H1 (cell line): ENCODE measurements at regions not wholly inside any gene's neighbourhood (a gene's known extent, or its start where the extent isn't known, plus 50 kb on each side); places are given as distances from the start of the nearest gene placed in this dataset.

ENCODE experiments used
- CREB1 ChIP-seq: IDR thresholded peaks from 2 replicates; pipeline ENCODE4 v1.6.1; 2012; ENCODE audit warnings: inconsistent platforms
- EP300 ChIP-seq, 2 experiments: IDR thresholded peaks; 1 replicate in 1 of 2; 2 replicates in 1 of 2; pipeline ENCODE4 v1.6.1; 2011 to 2012; ENCODE audit warnings: low read depth in 2 of 2, low read length in 2 of 2, mild to moderate bottlenecking in 2 of 2, borderline replicate concordance in 1 of 2, inconsistent platforms in 1 of 2, moderate library complexity in 1 of 2
- HDAC6 ChIP-seq: IDR thresholded peaks from one replicate; pipeline ENCODE4 v1.7.1; 2012; ENCODE audit warnings: low read depth, mild to moderate bottlenecking, inconsistent platforms, low read length, moderate library complexity
- NRF1 ChIP-seq: IDR thresholded peaks from 2 replicates; pipeline ENCODE4 v1.6.1; 2011; ENCODE audit warnings: mild to moderate bottlenecking, low read depth, low read length, improper control_type of control experiment
- PHF8 ChIP-seq: fragments of 200-600 bp; sonication (generic); conservative IDR thresholded peaks from 2 replicates; pipeline ENCODE4 v1.7.1; 2012; ENCODE audit warnings: low read depth, mild to moderate bottlenecking, inconsistent platforms, low read length, moderate library complexity
- POLR2A ChIP-seq, 2 experiments: IDR thresholded peaks; 1 replicate in 1 of 2; 2 replicates in 1 of 2; pipeline ENCODE4 v1.6.1; 2011; ENCODE audit warnings: low read depth in 2 of 2, low read length in 2 of 2, mild to moderate bottlenecking in 2 of 2; ENCODE audit errors: control extremely low read depth in 1 of 2
- SIRT6 ChIP-seq: IDR thresholded peaks from one replicate; pipeline ENCODE4 v1.7.1; 2012; ENCODE audit warnings: low read length, inconsistent platforms
- TAF1 ChIP-seq: IDR thresholded peaks from 2 replicates; pipeline ENCODE4 v1.6.1; 2011; ENCODE audit warnings: mild to moderate bottlenecking, low read depth, low read length
- TF ChIP-seq, protein P1 (sequence below), 3 experiments: IDR thresholded peaks; 1 replicate in 2 of 3; 2 replicates in 1 of 3; pipeline versions ENCODE4 v1.5.1 to v1.6.1; 2011; ENCODE audit warnings: low read length in 3 of 3, mild to moderate bottlenecking in 3 of 3, inconsistent platforms in 2 of 3, low read depth in 1 of 3, moderate library complexity in 1 of 3; ENCODE audit not compliant: insufficient read depth in 1 of 3; ENCODE audit errors: control extremely low read depth in 1 of 3
- TF ChIP-seq, protein P2 (sequence below): IDR thresholded peaks from 2 replicates; pipeline ENCODE4 v1.6.1; 2011; ENCODE audit warnings: low read length, improper control_type of control experiment

DNA sequence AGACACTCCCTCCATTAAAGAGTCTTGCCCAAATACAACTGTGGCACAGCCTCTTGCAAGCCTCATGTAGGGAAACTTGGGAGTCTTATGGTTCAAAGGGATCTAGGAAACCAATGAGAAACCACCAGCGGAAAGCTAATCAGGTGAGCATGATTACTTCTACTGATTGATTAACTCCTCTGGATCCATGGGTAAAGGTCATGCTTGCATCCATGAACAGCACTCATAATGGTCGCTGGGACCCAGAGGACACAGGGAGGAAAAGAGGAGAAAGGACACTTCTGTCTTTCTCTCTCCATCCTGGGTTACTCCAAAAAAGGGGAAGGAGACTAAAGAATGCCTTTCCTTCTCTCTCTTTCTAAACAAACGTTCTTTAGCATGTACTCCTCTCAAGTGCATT, 1397.2 kb downstream of the LRFN5 start:
- TF ChIP-seq, protein P1, sequence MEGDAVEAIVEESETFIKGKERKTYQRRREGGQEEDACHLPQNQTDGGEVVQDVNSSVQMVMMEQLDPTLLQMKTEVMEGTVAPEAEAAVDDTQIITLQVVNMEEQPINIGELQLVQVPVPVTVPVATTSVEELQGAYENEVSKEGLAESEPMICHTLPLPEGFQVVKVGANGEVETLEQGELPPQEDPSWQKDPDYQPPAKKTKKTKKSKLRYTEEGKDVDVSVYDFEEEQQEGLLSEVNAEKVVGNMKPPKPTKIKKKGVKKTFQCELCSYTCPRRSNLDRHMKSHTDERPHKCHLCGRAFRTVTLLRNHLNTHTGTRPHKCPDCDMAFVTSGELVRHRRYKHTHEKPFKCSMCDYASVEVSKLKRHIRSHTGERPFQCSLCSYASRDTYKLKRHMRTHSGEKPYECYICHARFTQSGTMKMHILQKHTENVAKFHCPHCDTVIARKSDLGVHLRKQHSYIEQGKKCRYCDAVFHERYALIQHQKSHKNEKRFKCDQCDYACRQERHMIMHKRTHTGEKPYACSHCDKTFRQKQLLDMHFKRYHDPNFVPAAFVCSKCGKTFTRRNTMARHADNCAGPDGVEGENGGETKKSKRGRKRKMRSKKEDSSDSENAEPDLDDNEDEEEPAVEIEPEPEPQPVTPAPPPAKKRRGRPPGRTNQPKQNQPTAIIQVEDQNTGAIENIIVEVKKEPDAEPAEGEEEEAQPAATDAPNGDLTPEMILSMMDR (IDR thresholded peaks at IDR 0.05; ENCODE audit: control extremely low read depth in 1 of 3, insufficient read depth in 1 of 3, low read depth in 1 of 3, low read length in 3 of 3), result no peak
- no peak for TF ChIP-seq SIRT6
- no peak for TF ChIP-seq CREB1
- no peak for TF ChIP-seq POLR2A (IDR thresholded peaks at IDR 0.05; ENCODE audit: control extremely low read depth in 1 of 2, low read depth in 2 of 2, low read length in 2 of 2)
- TF ChIP-seq HDAC6, result no peak
- no peak for TF ChIP-seq EP300 (IDR thresholded peaks at IDR 0.05; ENCODE audit: borderline replicate concordance in 1 of 2, low read depth in 2 of 2, low read length in 2 of 2)
- no peak for TF ChIP-seq NRF1
- no peak for TF ChIP-seq PHF8
- TF ChIP-seq, protein P2, sequence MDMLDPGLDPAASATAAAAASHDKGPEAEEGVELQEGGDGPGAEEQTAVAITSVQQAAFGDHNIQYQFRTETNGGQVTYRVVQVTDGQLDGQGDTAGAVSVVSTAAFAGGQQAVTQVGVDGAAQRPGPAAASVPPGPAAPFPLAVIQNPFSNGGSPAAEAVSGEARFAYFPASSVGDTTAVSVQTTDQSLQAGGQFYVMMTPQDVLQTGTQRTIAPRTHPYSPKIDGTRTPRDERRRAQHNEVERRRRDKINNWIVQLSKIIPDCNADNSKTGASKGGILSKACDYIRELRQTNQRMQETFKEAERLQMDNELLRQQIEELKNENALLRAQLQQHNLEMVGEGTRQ, result no peak
- no peak for TF ChIP-seq TAF1
